ENCODE measurements at regions not wholly inside any gene's neighbourhood (a gene's known extent, or its start where the extent isn't known, plus 50 kb on each side); places are given as distances from the start of the nearest gene placed in this dataset.

GRCh38 chr11:32255841-32256240 is 165.0 kb downstream of the RCN1 start:
- TF ChIP-seq, protein P1, sequence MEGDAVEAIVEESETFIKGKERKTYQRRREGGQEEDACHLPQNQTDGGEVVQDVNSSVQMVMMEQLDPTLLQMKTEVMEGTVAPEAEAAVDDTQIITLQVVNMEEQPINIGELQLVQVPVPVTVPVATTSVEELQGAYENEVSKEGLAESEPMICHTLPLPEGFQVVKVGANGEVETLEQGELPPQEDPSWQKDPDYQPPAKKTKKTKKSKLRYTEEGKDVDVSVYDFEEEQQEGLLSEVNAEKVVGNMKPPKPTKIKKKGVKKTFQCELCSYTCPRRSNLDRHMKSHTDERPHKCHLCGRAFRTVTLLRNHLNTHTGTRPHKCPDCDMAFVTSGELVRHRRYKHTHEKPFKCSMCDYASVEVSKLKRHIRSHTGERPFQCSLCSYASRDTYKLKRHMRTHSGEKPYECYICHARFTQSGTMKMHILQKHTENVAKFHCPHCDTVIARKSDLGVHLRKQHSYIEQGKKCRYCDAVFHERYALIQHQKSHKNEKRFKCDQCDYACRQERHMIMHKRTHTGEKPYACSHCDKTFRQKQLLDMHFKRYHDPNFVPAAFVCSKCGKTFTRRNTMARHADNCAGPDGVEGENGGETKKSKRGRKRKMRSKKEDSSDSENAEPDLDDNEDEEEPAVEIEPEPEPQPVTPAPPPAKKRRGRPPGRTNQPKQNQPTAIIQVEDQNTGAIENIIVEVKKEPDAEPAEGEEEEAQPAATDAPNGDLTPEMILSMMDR (conservative IDR thresholded peaks at IDR 0.05; ENCODE audit: low read depth, low read length), result no peak
- TF ChIP-seq EZH2 (IDR thresholded peaks at IDR 0.05; ENCODE audit: borderline replicate concordance, low read depth, low read length, poor library complexity, severe bottlenecking), result no peak
